ENCODE measurements at regions not wholly inside any gene's neighbourhood (a gene's known extent, or its start where the extent isn't known, plus 50 kb on each side); places are given as distances from the start of the nearest gene placed in this dataset.
A peak's percentile ranks its signal among the peaks of the same experiment; 100 is the strongest.

DNA sequence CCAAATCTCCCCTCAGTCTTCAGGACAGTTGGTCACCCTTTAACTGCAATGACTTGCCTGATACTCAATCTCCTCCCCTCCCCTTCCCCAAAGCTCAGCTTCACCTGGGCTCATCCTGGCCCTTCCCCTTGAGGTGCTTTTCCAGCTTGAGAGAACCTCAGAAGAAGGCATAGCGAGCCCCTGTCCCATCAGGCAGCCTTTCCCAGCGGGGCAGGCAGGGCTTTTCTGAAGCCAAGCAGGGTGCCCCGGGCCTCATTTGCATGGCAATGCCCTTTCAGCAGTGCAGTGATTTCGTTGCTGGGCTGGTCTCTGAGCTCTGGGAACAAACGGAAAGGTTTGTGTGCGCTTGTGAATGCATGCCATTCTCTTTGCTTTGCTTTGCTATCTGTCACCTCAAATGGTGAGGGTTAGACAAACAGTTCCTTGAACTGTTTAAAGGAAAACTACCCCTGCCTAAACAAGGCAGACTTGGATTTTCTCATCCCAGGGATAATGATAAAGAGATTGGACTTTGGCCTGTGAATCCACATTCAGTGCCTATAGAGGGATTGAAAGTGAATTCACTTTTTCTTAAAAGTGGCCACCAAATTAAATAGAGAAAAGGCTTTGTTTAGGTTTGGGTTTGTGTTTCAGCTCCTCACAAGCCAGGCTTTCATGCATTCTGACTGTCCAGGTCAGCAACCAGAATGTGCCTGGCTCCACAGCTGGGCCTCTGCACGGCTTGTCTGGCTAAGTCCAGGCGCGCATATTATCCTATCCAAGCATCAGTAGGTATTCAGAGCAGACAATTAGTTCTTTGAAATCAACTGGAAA, 165.3 kb downstream of the ZNF608 start:
- Mint-ChIP-seq H3K27me3 (peaks cover 0 to 5% (median 4%) of the 10 kb centered on the region in 3 donors), H3K36me3 (no peaks in the 10 kb centered on the region), H3K4me3 (no peak overlapping the region), H3K9me3 (peaks cover 0 to 2% (median 0%) of the 10 kb centered on the region in 7 donors), H3K27ac (peak overlapping the region in 1 of 6 donors; percentile 38), H3K4me1 (peaks cover 20 to 44% (median 36%) of the 10 kb centered on the region in 3 donors)
- no peak for DNase-seq
- no peak for ATAC-seq (ENCODE audit: low read depth in 2 of 2)

- no peak overlapping the region for H3K27ac Mint-ChIP-seq
- no peak for ATAC-seq (ENCODE audit: low read depth in 2 of 2)
Observed at GRCh38 chr5:124580512-124580911, 165.9 kb downstream of the ZNF608 start.

GRCh38 chr5:124576848-124577409, 169.5 kb downstream of the ZNF608 start:
- DNase-seq (peak; percentile 18), ATAC-seq (ENCODE audit: low read depth in 2 of 2) (peak; percentile 64 to 78)
- Mint-ChIP-seq H3K9me3 (peaks cover 0 to 1% (median 0%) of the 10 kb centered on the region in 7 donors), H3K27ac (peak overlapping the region in 1 of 6 donors; percentile 34), H3K27me3 (peaks cover 0 to 5% (median 4%) of the 10 kb centered on the region in 3 donors), H3K4me1 (peaks cover 10 to 24% (median 12%) of the 10 kb centered on the region in 3 donors), H3K4me3 (peak overlapping the region in 3 of 8 donors; percentile 6 to 35 (median 26)), H3K36me3 (peaks cover 0 to 5% of the 10 kb centered on the region in 2 donors)

More at GRCh38 chr5:124580512-124580911, 165.9 kb downstream of the ZNF608 start:
- DNase-seq, result no peak
- Mint-ChIP-seq H3K9me3 (peaks cover 0 to 1% (median 0%) of the 10 kb centered on the region in 7 donors), H3K36me3 (no peaks in the 10 kb centered on the region), H3K4me3 (no peak overlapping the region), H3K27me3 (peaks cover 0 to 5% (median 4%) of the 10 kb centered on the region in 3 donors), H3K4me1 (peaks cover 21 to 46% (median 33%) of the 10 kb centered on the region in 3 donors)

- DNase-seq (no peak), ATAC-seq (ENCODE audit: low read depth in 2 of 2) (no peak)
- Mint-ChIP-seq H3K4me3 (no peak overlapping the region), H3K27ac (no peak overlapping the region), H3K4me1 (peaks cover 11 to 24% (median 12%) of the 10 kb centered on the region in 3 donors), H3K36me3 (peaks cover 0 to 5% of the 10 kb centered on the region in 2 donors), H3K9me3 (peaks cover 0 to 1% (median 0%) of the 10 kb centered on the region in 7 donors), H3K27me3 (peaks cover 0 to 5% (median 4%) of the 10 kb centered on the region in 3 donors)
Observed at GRCh38 chr5:124575725-124576124, 170.7 kb downstream of the ZNF608 start.

DNA sequence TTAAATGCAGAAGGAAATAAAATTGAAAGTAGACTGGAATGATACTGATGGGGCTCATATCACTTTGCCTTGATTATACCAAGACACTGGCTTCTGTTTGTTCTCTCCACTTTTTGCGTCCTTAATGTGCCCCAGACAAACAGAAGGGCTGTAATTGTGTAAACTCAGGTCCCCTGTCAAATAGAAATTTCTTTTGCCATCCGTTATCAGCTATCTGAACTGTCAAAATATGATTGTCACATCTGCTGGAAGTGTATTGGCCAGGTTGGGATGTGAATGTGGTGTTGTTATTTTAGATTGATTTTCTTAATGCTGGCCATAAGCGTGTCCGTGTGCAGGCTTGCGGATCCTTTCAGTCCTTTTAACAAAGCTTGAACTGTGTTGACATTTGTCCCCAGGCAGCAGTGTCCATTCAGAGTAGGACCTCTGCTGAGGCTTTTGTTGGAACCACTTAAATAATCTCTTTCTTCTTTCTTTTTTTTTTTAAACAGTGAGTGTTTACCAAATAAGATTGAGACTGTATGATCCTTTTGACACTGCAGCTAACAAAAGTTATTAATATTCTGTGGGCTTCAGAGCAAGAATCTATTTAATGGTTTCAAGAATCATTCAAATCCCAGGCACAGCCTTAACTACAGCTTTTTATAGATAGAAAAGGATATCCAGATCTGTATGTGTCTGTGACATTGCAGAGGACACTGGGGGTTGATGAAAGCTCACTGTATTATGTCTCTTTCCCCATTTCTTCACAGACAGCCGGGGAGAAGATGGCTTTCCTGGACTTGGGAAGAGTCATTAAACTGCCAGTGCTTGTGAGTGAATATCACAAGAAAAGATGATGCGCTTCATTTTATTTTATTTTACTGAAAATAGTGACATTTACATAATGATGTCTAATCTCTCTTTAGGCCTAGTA, 171.7 kb downstream of the ZNF608 start:
- no peak for DNase-seq
- Mint-ChIP-seq H3K27ac (peak overlapping the region in 1 of 6 donors; percentile 37), H3K4me1 (peaks cover 18 to 29% (median 18%) of the 10 kb centered on the region in 3 donors), H3K27me3 (peaks cover 0 to 5% (median 4%) of the 10 kb centered on the region in 3 donors), H3K36me3 (peaks cover 0 to 5% of the 10 kb centered on the region in 2 donors), H3K9me3 (peaks cover 0 to 1% (median 0%) of the 10 kb centered on the region in 7 donors), H3K4me3 (no peak overlapping the region)
- ATAC-seq (ENCODE audit: low read depth in 2 of 2), result no peak

DNA sequence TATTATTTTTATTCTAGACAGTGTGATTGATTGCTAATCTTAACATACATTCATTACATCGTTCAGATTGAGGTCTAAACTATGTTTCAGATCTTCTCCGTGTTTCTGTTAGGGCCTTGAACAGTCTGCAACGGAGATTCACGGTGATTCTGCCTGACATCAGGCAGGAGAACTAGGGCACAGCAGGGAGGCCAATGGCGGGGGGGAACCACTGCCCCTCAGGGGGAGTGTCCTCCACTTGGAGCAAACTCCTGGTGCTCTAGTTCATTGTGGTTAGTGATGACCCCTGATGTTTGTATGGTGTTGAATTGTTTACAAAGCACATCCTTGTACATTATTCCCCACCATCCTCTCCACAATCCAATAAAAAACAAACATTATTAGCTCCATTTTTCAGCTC, 173.5 kb downstream of the ZNF608 start:
- H3K27me3 Mint-ChIP-seq, result no peaks in the 10 kb centered on the region
- H3K9me3 Mint-ChIP-seq, result peaks cover 0 to 1% (median 0%) of the 10 kb centered on the region in 7 donors
- H3K4me3 Mint-ChIP-seq, result no peak overlapping the region
- H3K36me3 Mint-ChIP-seq, result peaks cover 0 to 5% of the 10 kb centered on the region in 2 donors
- DNase-seq, result no peak
- ATAC-seq (ENCODE audit: low read depth in 2 of 2), result no peak
- peaks cover 18 to 28% (median 18%) of the 10 kb centered on the region in 3 donors for H3K4me1 Mint-ChIP-seq
- no peak overlapping the region for H3K27ac Mint-ChIP-seq

GRCh38 chr5:124570285-124571035, 176.0 kb downstream of the ZNF608 start:
- Mint-ChIP-seq H3K36me3 (peaks cover 0 to 5% of the 10 kb centered on the region in 2 donors), H3K4me1 (peaks cover 6 to 8% (median 7%) of the 10 kb centered on the region in 3 donors), H3K4me3 (no peak overlapping the region), H3K27me3 (no peaks in the 10 kb centered on the region), H3K9me3 (peaks cover 0 to 1% (median 0%) of the 10 kb centered on the region in 7 donors), H3K27ac (no peak overlapping the region)
- ATAC-seq (ENCODE audit: low read depth in 2 of 2), result no peak
- no peak for DNase-seq

DNA sequence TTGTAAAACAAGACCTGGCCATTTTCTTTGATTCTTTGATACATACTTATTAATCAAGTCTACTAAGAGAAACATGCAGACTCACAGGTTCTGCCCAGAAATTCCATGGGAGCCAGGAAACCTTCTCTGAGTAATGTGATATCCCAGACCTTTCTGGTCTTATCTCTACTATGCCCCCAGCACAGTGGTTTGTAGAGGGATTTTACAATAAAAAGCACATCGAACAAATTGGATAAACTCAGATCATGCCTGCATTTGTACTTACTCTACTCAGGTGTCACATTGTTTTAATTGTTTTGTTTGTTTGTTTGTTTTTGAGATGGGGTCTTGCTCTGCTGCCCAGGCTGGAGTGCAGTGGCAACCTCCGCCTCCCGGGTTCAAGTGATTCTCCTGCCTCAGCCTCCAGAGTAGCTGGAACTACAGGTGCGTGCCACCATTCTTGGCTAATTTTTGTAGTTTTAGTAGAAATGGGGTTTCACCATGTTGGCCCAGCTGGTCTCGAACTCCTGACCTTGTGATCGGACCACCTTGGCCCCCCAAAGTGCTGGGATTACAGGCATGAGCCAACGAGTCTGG, 179.5 kb downstream of the ZNF608 start:
- H3K36me3 Mint-ChIP-seq, result no peaks in the 10 kb centered on the region
- DNase-seq (no peak), ATAC-seq (ENCODE audit: low read depth in 2 of 2) (no peak)
- H3K4me3 Mint-ChIP-seq, result no peak overlapping the region
- no peak overlapping the region for H3K27ac Mint-ChIP-seq
- no peaks in the 10 kb centered on the region for H3K9me3 Mint-ChIP-seq
- no peaks in the 10 kb centered on the region for H3K27me3 Mint-ChIP-seq
- peaks cover 6 to 8% (median 7%) of the 10 kb centered on the region in 3 donors for H3K4me1 Mint-ChIP-seq

DNA sequence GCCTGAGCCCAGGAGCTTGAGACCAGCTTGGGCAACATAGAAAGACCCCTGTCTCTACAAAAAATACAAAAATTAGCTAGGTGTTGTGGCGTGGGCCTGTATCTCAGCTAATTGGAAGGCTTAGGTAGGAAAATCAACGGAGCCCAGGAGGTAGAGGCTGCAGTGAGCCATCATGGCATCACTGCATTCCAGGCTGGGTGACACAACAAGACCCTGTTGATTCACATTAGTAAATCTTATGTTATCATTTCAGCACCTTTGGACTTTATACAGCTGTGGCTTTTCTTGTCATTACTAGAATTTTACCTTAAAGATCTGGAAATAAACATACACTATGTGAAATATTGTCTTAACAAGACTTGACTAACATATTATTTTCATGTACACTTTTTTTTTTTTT, 185.0 kb downstream of the ZNF608 start:
- H3K27me3 Mint-ChIP-seq, result no peaks in the 10 kb centered on the region
- DNase-seq, result no peak
- peaks cover 0 to 2% (median 0%) of the 10 kb centered on the region in 3 donors for H3K4me1 Mint-ChIP-seq
- H3K9me3 Mint-ChIP-seq, result peaks cover 0 to 1% (median 0%) of the 10 kb centered on the region in 7 donors
- H3K27ac Mint-ChIP-seq, result peak overlapping the region in 1 of 6 donors; percentile 44
- no peaks in the 10 kb centered on the region for H3K36me3 Mint-ChIP-seq
- no peak for ATAC-seq (ENCODE audit: low read depth in 2 of 2)
- H3K4me3 Mint-ChIP-seq, result no peak overlapping the region

- DNase-seq (no peak), ATAC-seq (ENCODE audit: low read depth in 2 of 2) (no peak)
- Mint-ChIP-seq H3K4me3 (no peak overlapping the region), H3K27me3 (no peaks in the 10 kb centered on the region), H3K4me1 (peaks cover 0 to 2% (median 0%) of the 10 kb centered on the region in 3 donors), H3K27ac (peak overlapping the region in 1 of 6 donors; percentile 28), H3K36me3 (peaks cover 0 to 3% of the 10 kb centered on the region in 2 donors), H3K9me3 (peaks cover 0 to 2% (median 0%) of the 10 kb centered on the region in 7 donors)
Observed at GRCh38 chr5:124560370-124560769, 186.1 kb downstream of the ZNF608 start.

GRCh38 chr5:124557761-124558160, 188.7 kb downstream of the ZNF608 start:
- Mint-ChIP-seq H3K4me1 (peaks cover 0 to 10% (median 9%) of the 10 kb centered on the region in 3 donors), H3K27me3 (no peaks in the 10 kb centered on the region), H3K9me3 (peaks cover 0 to 2% (median 0%) of the 10 kb centered on the region in 7 donors), H3K4me3 (no peak overlapping the region), H3K27ac (no peak overlapping the region), H3K36me3 (peaks cover 0 to 4% of the 10 kb centered on the region in 2 donors)
- no peak for DNase-seq
- no peak for ATAC-seq (ENCODE audit: low read depth in 2 of 2)

All from naive B cell (primary cell).